AG10803 (cell line): ENCODE measurements at regions not wholly inside any gene's neighbourhood (a gene's known extent, or its start where the extent isn't known, plus 50 kb on each side); places are given as distances from the start of the nearest gene placed in this dataset.

ENCODE experiments used
- DNase-seq: peaks from one replicate; pipeline ENCODE4 v3.0.0; 2010; ENCODE audit warnings: low read depth
- H3K4me3 ChIP-seq: 2 replicates; pipeline ENCODE4 v1.5.1; 2011; ENCODE audit warnings: mild to moderate bottlenecking, low read length, control low read depth
- TF ChIP-seq, protein P1 (sequence below): conservative IDR thresholded peaks from 2 replicates; pipeline ENCODE4 v1.5.1; 2011; ENCODE audit warnings: mild to moderate bottlenecking, low read length, control low read depth, inconsistent platforms

DNA sequence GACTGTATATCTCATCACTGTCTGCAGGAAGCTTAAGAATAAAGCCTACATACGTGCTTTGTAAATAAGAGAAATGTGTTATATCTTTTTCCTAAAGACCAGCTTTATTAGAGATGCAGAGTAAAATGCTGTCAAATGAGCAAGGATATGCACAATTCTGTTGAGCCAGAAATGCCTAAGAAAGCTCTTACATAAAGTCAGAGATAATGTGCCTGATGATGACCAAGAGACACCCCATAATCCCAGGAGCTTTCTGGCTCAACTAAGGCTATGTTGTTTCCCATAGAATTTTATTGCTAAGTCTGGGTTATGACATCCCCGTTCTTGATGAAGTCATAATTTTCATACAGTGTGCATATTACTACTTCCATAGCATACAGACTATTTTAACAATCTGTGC, 209.9 kb downstream of the GALC start:
- TF ChIP-seq, protein P1, sequence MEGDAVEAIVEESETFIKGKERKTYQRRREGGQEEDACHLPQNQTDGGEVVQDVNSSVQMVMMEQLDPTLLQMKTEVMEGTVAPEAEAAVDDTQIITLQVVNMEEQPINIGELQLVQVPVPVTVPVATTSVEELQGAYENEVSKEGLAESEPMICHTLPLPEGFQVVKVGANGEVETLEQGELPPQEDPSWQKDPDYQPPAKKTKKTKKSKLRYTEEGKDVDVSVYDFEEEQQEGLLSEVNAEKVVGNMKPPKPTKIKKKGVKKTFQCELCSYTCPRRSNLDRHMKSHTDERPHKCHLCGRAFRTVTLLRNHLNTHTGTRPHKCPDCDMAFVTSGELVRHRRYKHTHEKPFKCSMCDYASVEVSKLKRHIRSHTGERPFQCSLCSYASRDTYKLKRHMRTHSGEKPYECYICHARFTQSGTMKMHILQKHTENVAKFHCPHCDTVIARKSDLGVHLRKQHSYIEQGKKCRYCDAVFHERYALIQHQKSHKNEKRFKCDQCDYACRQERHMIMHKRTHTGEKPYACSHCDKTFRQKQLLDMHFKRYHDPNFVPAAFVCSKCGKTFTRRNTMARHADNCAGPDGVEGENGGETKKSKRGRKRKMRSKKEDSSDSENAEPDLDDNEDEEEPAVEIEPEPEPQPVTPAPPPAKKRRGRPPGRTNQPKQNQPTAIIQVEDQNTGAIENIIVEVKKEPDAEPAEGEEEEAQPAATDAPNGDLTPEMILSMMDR: no peak
- no peak overlapping the region for H3K4me3 ChIP-seq
- DNase-seq: no peak

DNA sequence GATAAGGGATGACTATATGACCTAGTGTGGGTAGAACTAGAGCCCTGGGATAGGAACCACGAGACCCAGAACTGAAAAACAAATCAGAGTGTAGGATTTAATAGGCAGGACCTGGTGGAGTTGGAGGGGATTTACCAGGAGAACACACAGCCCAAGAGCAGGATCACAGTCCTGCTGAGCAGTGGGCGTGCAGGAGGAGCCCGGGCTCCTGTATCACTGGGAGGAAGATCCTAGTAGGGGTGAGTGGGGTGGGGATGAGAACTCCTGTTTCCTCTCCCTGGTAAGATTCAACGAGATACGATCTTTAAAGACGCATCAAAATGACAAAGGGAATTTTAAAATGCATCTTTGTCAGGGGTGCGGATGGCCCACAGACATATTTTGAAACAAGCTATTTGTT, 220.1 kb downstream of the GALC start:
- no peak for DNase-seq
- TF ChIP-seq, protein P1: no peak
- H3K4me3 ChIP-seq: no peak overlapping the region

DNA sequence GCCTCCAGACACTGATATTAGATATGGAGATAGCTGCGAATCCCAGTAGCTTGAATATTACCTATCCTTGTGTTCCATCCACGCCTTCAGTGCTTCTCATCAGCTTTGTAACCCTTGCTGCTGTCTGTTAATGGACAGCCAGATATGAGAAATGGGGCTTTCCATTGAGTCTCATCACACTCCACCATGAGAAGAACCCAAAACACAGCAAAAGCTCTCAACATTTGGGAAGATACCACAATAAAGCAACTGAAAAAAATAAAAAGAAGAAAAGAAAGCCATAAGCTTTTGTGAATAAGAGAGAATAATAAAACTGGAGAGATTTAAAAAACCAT, 225.4 kb downstream of the GALC start:
- no peak for DNase-seq
- TF ChIP-seq, protein P1: no peak
- H3K4me3 ChIP-seq: no peak overlapping the region

DNA sequence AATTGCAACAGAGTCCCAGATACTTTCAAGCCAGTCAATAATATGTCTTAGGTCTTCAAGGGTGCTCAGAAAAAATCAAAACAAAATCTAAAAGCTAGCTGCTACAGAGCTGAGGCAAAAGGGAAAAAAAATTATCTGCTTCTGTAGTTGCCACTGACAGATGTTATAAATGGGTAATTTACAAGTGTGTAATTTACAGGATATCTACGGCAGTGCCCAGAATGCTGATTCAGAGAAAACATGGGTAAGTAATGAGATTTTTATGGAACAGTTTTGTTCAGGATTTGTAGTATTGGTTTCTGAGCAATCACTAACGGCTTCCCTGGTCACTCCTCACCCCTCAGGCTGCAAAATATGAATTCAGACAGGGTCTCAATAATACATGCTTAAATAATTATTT, 234.1 kb downstream of the GALC start:
- DNase-seq: no peak
- no peak overlapping the region for H3K4me3 ChIP-seq
- TF ChIP-seq, protein P1: no peak

DNA sequence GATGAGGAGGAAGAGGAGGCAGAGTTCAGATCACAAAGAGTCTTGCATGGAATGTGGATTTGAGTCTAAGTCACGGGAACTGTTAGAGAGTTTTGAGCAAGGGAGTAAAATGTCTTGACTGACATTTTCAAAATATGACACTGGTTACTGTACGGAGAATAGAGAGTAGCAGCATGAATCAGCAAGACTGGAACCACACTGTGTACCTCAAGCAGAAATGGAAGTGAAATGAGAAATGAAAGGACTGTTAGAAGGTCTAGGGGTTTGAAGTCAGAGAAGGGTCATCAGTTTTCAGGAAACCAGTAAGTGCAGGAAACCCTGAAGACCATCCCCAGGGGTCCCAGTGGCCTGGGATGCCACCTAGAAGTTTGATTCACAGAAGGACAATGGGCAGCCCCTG, 236.3 kb downstream of the GALC start:
- TF ChIP-seq, protein P1: no peak

DNA sequence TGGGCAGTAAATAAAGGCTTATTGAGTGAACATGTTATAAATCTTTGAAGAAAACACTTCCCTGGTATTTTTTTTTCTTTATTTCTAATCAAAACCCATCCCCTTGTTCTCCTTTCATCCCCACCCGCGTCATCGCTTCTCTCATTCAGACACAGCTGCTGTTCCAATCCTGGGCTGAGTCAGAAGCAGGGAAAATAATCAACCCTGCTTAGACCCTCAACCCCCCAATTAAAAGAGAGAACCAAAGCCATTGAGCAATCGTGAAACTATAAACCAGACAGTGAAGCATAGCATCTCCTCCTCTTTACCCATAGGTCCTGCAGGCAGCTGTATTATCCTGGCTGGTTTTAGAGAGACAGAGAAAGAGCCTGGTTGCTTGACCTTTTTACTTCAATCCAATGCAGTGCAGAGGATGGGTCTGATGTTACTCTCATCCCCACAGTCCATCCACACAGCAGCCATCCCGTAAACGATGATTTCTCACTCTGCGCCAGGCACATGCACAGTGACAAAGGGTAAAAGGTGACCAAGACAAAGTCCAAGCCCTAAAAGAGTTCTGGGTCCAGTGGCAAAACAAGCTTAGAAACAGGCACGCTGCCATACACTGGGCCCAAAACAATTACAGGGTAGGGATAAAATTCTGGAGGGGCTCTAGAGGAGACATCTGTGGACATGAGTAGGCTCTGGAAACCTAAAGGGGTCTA, 238.3 kb downstream of the GALC start:
- DNase-seq: no peak
- TF ChIP-seq, protein P1: no peak
- no peak overlapping the region for H3K4me3 ChIP-seq

More for the DNA sequence above, 236.3 kb downstream of the GALC start:
- DNase-seq: no peak
- H3K4me3 ChIP-seq: no peak overlapping the region

DNA sequence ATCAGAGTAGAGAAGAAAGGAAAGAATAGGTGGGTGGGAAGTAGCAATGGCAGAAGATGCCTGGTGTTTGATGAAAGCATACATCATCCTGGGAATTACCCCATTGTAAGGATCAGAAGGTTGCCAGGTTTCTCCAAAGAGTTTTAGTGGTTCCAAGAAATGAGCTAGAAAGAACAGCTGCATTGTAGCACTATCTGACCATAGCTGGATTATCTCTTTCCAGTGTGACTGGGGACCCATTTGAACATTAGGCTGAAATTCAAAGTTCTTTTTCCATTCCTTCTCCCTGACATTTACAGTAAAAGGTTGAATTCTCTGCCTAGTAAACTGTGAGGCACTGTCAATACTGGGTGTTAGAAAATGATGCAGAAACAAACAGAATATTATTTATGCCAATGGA, 244.4 kb downstream of the GALC start:
- no peak for DNase-seq
- TF ChIP-seq, protein P1: no peak
- H3K4me3 ChIP-seq: no peak overlapping the region
